Karpas-422 (cell line): ENCODE measurements at regions not wholly inside any gene's neighbourhood (a gene's known extent, or its start where the extent isn't known, plus 50 kb on each side); places are given as distances from the start of the nearest gene placed in this dataset.
"Not testable (repeated sequence)": the region's sequence is repeated elsewhere in the genome, so short reads cannot be mapped to it uniquely, and the experiment has no call there.

Source experiments
- DNase-seq: peaks from one replicate; pipeline ENCODE4 v3.0.0-alpha.2; 2015
- H2AFZ ChIP-seq: fragments of 200-600 bp; sonication (generic); 2 replicates; pipeline ENCODE4 v1.6.1; 2014; ENCODE audit warnings: antibody characterized with exemption, low read length, mixed read lengths
- H3K27ac ChIP-seq: fragments of 200-600 bp; sonication (generic); 2 replicates; pipeline ENCODE4 v1.5.1; 2014; ENCODE audit warnings: mild to moderate bottlenecking, low read length, moderate library complexity
- H3K27me3 ChIP-seq: fragments of 200-600 bp; sonication (generic); 2 replicates; pipeline ENCODE4 v1.6.1; 2014; ENCODE audit warnings: low read length, mixed read lengths
- H3K36me3 ChIP-seq: fragments of 200-600 bp; sonication (generic); 2 replicates; pipeline ENCODE4 v1.6.1; 2014; ENCODE audit warnings: low read length, mixed read lengths; ENCODE audit not compliant: insufficient read depth
- H3K4me1 ChIP-seq: fragments of 200-600 bp; sonication (generic); 2 replicates; pipeline ENCODE4 v1.6.1; 2014; ENCODE audit warnings: mild to moderate bottlenecking, low read length, mixed read lengths
- H3K4me2 ChIP-seq: fragments of 200-600 bp; sonication (generic); 2 replicates; pipeline ENCODE4 v1.6.1; 2014; ENCODE audit warnings: low read length, low read depth, mild to moderate bottlenecking; ENCODE audit not compliant: poor library complexity, severe bottlenecking
- H3K4me3 ChIP-seq: fragments of 200-600 bp; sonication (generic); 2 replicates; pipeline ENCODE4 v1.5.1; 2014; ENCODE audit warnings: mild to moderate bottlenecking, antibody characterized with exemption, low read length, mixed read lengths
- H3K79me2 ChIP-seq: fragments of 200-600 bp; sonication (generic); 2 replicates; pipeline ENCODE4 v1.6.1; 2014; ENCODE audit warnings: mild to moderate bottlenecking, low read length, mixed read lengths
- H3K9ac ChIP-seq: fragments of 200-600 bp; sonication (generic); 2 replicates; pipeline ENCODE4 v1.6.0; 2014; ENCODE audit warnings: low read length
- H3K9me2 ChIP-seq: fragments of 200-600 bp; sonication (generic), shearing (Covaris generic); replicated peaks from 2 replicates; pipeline ENCODE4 v1.6.0; 2014; ENCODE audit warnings: mild to moderate bottlenecking, low read length, moderate library complexity; ENCODE audit not compliant: insufficient read depth
- H3K9me3 ChIP-seq: fragments of 300-700, 200-600 bp; sonication (generic); 2 replicates; pipeline ENCODE4 v1.6.1; 2014; ENCODE audit warnings: low read length, mixed read lengths
- H4K20me1 ChIP-seq: fragments of 200-600 bp; sonication (generic); 2 replicates; pipeline ENCODE4 v1.6.1; 2014; ENCODE audit warnings: mild to moderate bottlenecking, antibody characterized with exemption, low read length, low read depth; ENCODE audit not compliant: insufficient read depth

DNA sequence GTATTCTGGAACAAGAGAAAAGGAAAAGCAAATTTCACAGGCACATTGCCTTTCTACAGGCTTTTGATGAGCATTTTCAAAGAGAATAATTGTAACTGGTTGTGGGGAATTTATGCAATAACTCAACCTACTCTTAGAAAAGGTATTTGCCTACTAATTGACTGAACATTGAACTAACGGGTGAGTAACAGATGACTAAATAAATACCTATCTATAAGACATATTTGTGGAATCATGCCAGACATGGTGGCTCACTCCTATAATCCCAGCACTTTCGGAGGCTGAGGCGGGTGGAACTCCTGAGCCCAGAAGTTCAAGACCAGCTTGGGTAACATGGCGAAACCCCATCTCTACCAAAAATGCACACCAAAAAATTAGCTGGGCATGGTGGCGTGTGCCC, 367.7 kb downstream of the CGGBP1 start:
- DNase-seq, result no peak
- H3K79me2 ChIP-seq, result no peaks in the 10 kb centered on the region
- H3K27me3 ChIP-seq, result no peaks in the 10 kb centered on the region
- H3K4me3 ChIP-seq, result no peak overlapping the region
- 0 out of 2 replicates have a peak, but pooled peaks cover 4% of the 10 kb centered on the region for H3K9me2 ChIP-seq
- no peaks in the 10 kb centered on the region for H3K36me3 ChIP-seq
- H3K9me3 ChIP-seq, result no peaks in the 10 kb centered on the region
- H3K27ac ChIP-seq, result no peak overlapping the region
- H3K9ac ChIP-seq, result no peak overlapping the region
- H3K4me2 ChIP-seq, result no peak overlapping the region
- no peak overlapping the region for H2AFZ ChIP-seq
- H4K20me1 ChIP-seq, result no peaks in the 10 kb centered on the region
- H3K4me1 ChIP-seq, result no peaks in the 10 kb centered on the region

DNA sequence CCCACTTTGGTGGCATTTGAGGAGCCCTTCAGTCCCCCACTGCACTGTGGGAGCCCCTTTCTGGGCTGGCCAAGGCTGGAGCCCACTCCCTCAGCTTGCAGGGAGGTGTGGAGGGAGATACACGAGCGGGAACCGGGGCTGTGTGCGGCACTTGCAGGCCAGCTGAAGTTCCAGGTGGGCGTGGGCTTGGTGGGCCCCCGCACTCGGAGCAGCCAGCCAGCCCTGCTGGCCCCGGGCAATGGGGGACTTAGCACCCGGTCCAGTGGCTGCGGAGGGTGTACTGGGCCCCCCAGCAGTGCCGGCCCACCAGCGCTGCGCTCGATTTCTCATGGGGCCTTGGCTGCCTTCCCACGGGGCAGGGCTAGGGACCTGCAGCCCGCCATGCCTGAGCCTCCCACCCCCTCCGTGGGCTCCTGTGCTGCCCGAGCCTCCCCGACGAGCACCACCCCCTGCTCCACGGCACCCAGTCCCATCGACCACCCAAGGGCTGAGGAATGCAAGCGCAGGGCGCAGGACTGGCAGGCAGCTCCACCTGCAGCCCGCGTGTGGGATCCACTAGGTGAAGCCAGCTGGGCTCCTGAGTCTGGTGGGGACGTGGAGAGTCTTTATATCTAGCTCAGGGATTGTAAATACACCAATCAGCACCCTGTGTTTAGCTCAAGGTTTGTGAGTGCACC, 379.7 kb downstream of the CGGBP1 start:
- H3K79me2 ChIP-seq, H3K27ac ChIP-seq, H4K20me1 ChIP-seq, DNase-seq, H3K4me1 ChIP-seq, H3K36me3 ChIP-seq, H2AFZ ChIP-seq, H3K4me3 ChIP-seq, H3K27me3 ChIP-seq, H3K9ac ChIP-seq, H3K9me3 ChIP-seq, H3K9me2 ChIP-seq, H3K4me2 ChIP-seq: not testable (repeated sequence)

DNA sequence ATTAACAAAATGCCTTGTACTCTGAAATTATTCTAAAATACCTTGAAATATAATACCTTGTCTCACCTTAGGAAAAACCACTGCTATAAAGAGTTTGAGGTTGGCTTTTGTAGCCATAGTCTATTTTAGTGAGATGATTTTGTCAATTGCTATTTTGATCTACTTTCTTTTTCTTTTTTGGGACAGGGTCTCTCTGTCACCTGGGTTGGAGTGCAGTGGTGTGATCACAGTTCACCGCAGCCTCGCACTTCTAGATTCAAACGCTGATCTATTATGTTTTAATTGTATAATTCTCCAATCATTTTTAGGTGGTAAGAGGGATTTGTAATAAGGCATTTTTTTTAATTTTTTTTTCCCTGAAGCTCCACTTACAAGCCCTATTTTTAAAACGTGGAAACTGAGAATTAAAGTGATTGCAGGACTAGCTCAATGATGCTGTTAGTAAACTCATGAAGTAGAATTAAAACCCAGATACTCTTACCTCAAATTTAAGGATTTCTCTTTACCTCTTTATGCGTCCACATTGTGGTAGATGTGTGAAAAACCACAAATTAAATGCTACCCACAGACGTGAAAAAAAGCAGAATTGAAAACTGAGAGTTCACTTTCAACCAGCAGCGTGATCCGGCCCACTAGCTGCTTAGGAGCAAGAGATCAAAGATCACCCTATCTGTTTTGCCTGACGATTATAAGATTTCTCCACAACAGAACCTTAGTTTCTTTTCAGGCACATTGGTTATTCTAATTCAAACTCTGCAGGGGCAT, 384.2 kb downstream of the CGGBP1 start:
- Histone ChIP-seq H3K4me1 (no peaks in the 10 kb centered on the region), H3K9me3 (no peaks in the 10 kb centered on the region), H3K36me3 (no peaks in the 10 kb centered on the region), H2AFZ (no peak overlapping the region), H3K27ac (no peak overlapping the region), H3K4me2 (no peak overlapping the region), H3K9me2 (no peaks in the 10 kb centered on the region), H3K9ac (no peak overlapping the region), H3K27me3 (no peaks in the 10 kb centered on the region), H3K79me2 (no peaks in the 10 kb centered on the region), H3K4me3 (no peak overlapping the region), H4K20me1 (no peaks in the 10 kb centered on the region)
- DNase-seq, result no peak

DNA sequence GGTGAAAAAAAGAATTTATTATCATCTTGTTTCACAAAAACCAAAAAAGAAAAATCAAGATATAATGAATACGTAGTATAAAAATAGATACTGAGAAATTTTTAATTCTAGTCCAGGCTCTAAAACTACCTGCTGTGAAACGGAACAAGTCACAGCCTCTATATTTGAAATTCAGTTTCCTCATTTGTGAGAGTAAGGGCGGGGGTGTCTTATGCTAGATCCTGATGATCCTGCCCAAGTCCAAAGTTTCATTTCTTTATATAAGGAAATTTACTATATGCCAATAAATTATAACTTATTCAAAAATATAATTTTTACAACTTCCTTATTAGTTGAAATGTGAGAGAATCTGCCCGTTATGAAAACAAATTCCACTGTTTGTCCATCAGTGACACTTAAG, 385.7 kb downstream of the CGGBP1 start:
- Histone ChIP-seq H4K20me1 (no peaks in the 10 kb centered on the region), H3K4me3 (no peak overlapping the region), H3K36me3 (no peaks in the 10 kb centered on the region), H3K27me3 (no peaks in the 10 kb centered on the region), H3K9ac (no peak overlapping the region), H3K27ac (no peak overlapping the region), H3K4me1 (no peaks in the 10 kb centered on the region), H3K9me2 (no peaks in the 10 kb centered on the region), H3K9me3 (no peaks in the 10 kb centered on the region), H3K4me2 (no peak overlapping the region), H3K79me2 (no peaks in the 10 kb centered on the region), H2AFZ (no peak overlapping the region)
- DNase-seq, result no peak

DNA sequence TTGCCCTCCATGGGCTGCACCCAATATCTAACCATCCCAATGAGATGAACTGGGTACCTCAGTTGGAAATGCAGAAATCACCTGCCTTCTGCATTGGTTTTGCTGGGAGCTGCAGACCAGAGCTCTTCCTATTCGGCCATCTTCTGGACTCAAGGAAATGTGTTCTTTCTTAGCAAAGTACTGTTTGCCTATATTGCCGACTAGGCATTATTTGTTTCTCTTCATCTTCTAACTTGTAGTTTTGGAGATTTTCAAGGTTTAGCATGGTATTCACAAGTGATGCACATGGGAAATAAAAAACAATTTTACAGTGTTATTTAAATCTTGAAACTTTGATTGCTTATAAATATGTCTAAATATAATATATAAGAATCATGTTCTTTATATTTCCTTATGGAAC, 377.8 kb upstream of the POU1F1 start:
- no peaks in the 10 kb centered on the region for H3K36me3 ChIP-seq
- H2AFZ ChIP-seq, result no peak overlapping the region
- no peak overlapping the region for H3K9ac ChIP-seq
- no peaks in the 10 kb centered on the region for H3K4me1 ChIP-seq
- H3K27ac ChIP-seq, result no peak overlapping the region
- no peaks in the 10 kb centered on the region for H3K9me3 ChIP-seq
- H3K4me3 ChIP-seq, result no peak overlapping the region
- H4K20me1 ChIP-seq, result no peaks in the 10 kb centered on the region
- H3K9me2 ChIP-seq, result no peaks in the 10 kb centered on the region
- H3K79me2 ChIP-seq, result no peaks in the 10 kb centered on the region
- H3K4me2 ChIP-seq, result no peak overlapping the region
- no peak for DNase-seq
- H3K27me3 ChIP-seq, result no peaks in the 10 kb centered on the region

DNA sequence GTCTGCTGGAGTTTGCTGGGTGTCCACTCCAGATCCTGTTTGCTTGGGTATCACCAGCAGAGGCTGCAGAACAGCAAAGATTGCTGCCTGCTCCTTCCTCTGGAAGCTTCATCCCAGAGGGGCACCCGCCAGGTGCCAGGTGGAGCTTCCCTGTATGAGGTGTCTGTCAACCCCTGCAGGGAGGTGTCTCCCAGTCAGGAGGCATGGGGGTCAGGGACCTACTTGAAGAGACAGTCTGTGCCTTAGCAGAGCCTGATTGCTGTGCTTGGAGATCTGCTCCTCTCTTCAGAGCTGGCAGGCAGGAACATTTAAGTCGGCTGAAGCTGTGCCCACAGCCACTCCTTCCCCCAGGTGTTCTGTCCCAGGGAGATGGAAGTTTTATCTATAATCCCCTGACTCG, 376.8 kb upstream of the POU1F1 start:
- H3K4me1 ChIP-seq, H4K20me1 ChIP-seq, DNase-seq, H3K9me3 ChIP-seq, H3K9me2 ChIP-seq, H3K36me3 ChIP-seq, H3K27ac ChIP-seq, H3K27me3 ChIP-seq, H3K4me3 ChIP-seq, H2AFZ ChIP-seq, H3K79me2 ChIP-seq, H3K4me2 ChIP-seq, H3K9ac ChIP-seq: not testable (repeated sequence)

DNA sequence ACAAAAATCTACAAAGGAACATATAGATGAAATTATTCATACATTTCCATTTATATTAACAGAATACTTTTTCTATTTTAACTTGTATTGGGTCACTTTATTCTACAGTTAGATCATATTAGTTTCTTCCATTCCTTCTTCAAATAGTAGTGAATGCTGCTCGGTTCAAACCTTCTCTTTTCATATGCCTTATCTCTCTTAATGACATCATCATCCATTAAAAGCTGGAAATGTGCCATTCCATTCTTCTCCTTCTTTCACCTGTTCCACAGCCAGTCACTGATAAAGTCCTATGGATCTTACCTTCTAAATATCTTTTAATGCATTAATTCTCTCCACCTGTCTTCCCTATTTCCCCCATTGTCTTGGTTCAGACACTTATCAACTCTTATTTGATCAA, 358.0 kb upstream of the POU1F1 start:
- H3K4me3 ChIP-seq, result no peak overlapping the region
- no peak overlapping the region for H3K27ac ChIP-seq
- H3K9me2 ChIP-seq, result no peaks in the 10 kb centered on the region
- no peak for DNase-seq
- no peaks in the 10 kb centered on the region for H3K4me1 ChIP-seq
- H3K4me2 ChIP-seq, result no peak overlapping the region
- H3K9ac ChIP-seq, result no peak overlapping the region
- H3K36me3 ChIP-seq, result no peaks in the 10 kb centered on the region
- H3K27me3 ChIP-seq, result no peaks in the 10 kb centered on the region
- H3K9me3 ChIP-seq, result no peaks in the 10 kb centered on the region
- H2AFZ ChIP-seq, result no peak overlapping the region
- no peaks in the 10 kb centered on the region for H4K20me1 ChIP-seq
- no peaks in the 10 kb centered on the region for H3K79me2 ChIP-seq

DNA sequence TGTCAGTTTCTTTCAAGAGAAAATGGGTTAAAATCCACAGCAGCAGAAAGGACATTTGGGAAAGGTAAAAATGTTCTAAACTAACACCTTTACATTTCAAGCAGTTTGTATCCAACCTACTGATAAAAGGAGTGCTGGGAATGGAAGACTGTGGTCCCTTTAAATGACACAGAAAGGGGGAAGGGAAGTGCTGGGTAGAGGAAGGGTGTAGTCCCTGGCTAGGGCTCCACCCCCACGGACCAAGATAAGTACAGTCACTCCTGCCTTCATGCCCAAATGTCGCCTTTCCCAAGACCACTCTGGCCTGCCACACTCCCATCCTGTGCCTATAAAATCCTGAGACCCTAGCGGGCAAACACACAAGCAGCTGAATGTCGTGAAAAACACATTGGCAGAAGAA, 350.9 kb upstream of the POU1F1 start:
- Histone ChIP-seq H3K4me3 (no peak overlapping the region), H4K20me1 (no peaks in the 10 kb centered on the region), H3K36me3 (no peaks in the 10 kb centered on the region), H3K27ac (no peak overlapping the region), H3K27me3 (no peaks in the 10 kb centered on the region), H3K9ac (no peak overlapping the region), H3K9me2 (0 out of 2 replicates have a peak, but pooled peaks cover 3% of the 10 kb centered on the region), H3K9me3 (no peaks in the 10 kb centered on the region), H3K4me1 (no peaks in the 10 kb centered on the region), H3K4me2 (no peak overlapping the region), H3K79me2 (no peaks in the 10 kb centered on the region), H2AFZ (no peak overlapping the region)
- DNase-seq, result no peak
